Large intestine (tissue), 3 donors: ENCODE measurements at regions not wholly inside any gene's neighbourhood (a gene's known extent, or its start where the extent isn't known, plus 50 kb on each side); places are given as distances from the start of the nearest gene placed in this dataset.
A peak's percentile ranks its signal among the peaks of the same experiment; 100 is the strongest.

ENCODE experiments used
- DNase-seq, 2 donors: peaks; one replicate each; pipeline versions ENCODE4 v3.0.0 to v3.0.0-alpha.2; 2013
- H3K27ac ChIP-seq: one replicate; pipeline ENCODE4 v1.5.1; 2013; ENCODE audit warnings: low read length
- H3K27me3 ChIP-seq: 2 replicates; pipeline ENCODE4 v1.6.1; 2013; ENCODE audit warnings: low read length; ENCODE audit not compliant: control insufficient read depth, insufficient read depth
- H3K36me3 ChIP-seq: 2 replicates; pipeline ENCODE4 v1.6.1; 2013; ENCODE audit warnings: low read length; ENCODE audit not compliant: control insufficient read depth, insufficient read depth
- H3K4me1 ChIP-seq: one replicate; pipeline ENCODE4 v1.6.1; 2013; ENCODE audit warnings: low read length; ENCODE audit not compliant: control insufficient read depth, insufficient read depth
- H3K4me3 ChIP-seq: one replicate; pipeline ENCODE4 v1.5.1; 2013; ENCODE audit warnings: low read length
- H3K9me3 ChIP-seq: one replicate; pipeline ENCODE4 v1.6.1; 2013; ENCODE audit warnings: mild to moderate bottlenecking, low read depth, low read length, moderate library complexity; ENCODE audit not compliant: control insufficient read depth
- WGBS: methylation state at CpG from one replicate; pipeline ENCODE4 v1.1.5; 2013; ENCODE audit warnings: low lambda C conversion rate; ENCODE audit not compliant: insufficient coverage; 5-methylcytosine and 5-hydroxymethylcytosine counted together

- Histone ChIP-seq H3K4me1 (peaks cover 3% of the 10 kb centered on the region), H3K9me3 (peaks cover 8% of the 10 kb centered on the region), H3K27ac (no peak overlapping the region), H3K4me3 (no peak overlapping the region), H3K27me3 (no peaks in the 10 kb centered on the region), H3K36me3 (no peaks in the 10 kb centered on the region)
- no peak for DNase-seq
- no CpG with 5 or more reads among the region's 1 CpG for WGBS
Observed at GRCh38 chr15:39317225-39317624, 263.7 kb upstream of the THBS1 start.

DNA sequence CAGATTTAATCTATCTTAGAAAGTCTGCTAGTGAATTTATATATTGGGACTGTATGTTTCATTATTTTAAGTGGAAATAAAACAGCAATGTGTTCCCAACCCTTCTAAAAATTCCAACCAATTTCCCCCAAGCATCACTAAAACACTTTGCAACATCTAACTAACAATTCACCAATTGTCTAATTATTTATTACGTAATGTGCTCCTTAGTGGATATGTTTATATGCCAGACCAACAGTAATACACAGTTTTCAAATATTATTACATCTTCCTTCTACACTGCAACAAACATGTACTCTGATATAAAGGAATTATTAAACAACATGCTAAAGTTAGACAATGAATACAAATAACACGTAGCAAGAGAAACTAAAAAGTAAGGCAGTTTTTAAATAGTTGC is 262.6 kb upstream of the THBS1 start:
- H3K27ac ChIP-seq = no peak overlapping the region
- no peak overlapping the region for H3K4me3 ChIP-seq
- no peak for DNase-seq
- peaks cover 3% of the 10 kb centered on the region for H3K4me1 ChIP-seq
- 100% methylated on average over 1 of the region's 2 CpGs for WGBS
- H3K9me3 ChIP-seq = peaks cover 8% of the 10 kb centered on the region
- H3K36me3 ChIP-seq = no peaks in the 10 kb centered on the region
- no peaks in the 10 kb centered on the region for H3K27me3 ChIP-seq

DNA sequence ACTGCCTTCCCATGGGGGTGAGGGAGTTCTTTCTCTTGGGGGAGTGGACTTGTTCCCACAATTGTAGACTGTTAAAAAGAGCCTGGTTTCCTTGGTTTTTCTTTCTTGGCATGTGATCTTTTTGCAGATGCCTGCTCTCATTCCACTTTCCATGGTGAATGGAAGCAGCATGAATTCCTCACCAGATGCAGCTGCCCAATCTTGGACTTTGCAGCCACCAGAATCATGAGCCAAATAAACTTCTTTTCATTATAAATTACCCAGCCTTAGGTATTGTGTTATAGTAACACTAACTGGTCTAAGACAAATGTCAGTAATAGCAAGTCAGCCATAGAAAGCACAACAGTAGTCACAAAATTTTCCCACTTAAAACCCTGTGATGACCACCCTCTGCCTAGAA is 260.5 kb upstream of the THBS1 start:
- no peaks in the 10 kb centered on the region for H3K27me3 ChIP-seq
- DNase-seq = no peak
- H3K9me3 ChIP-seq = peaks cover 8% of the 10 kb centered on the region
- no peaks in the 10 kb centered on the region for H3K4me1 ChIP-seq
- H3K36me3 ChIP-seq = no peaks in the 10 kb centered on the region
- no peak overlapping the region for H3K4me3 ChIP-seq
- H3K27ac ChIP-seq = no peak overlapping the region

DNA sequence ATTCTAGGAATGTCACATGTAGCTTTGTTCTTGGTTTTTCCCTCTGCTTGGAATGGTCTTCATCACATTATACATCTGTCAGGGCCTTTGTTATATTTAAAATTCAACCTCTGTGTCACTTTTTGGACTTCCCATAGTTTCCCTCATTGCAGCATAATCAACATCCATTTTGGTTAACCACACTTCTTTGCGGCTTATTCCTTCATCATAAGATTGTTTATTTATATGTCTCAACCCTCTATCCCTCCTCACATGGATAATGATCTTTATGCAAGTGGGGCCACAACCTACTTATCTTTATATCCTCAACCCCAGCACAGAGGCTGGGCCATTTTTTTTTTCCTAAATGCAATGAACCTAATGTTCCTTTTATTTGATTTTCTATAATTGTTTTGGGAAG is 260.0 kb upstream of the THBS1 start:
- Histone ChIP-seq H3K27me3 (no peaks in the 10 kb centered on the region), H3K36me3 (no peaks in the 10 kb centered on the region), H3K4me1 (no peaks in the 10 kb centered on the region), H3K4me3 (no peak overlapping the region), H3K27ac (no peak overlapping the region), H3K9me3 (peaks cover 8% of the 10 kb centered on the region)
- no peak for DNase-seq
- WGBS = 100% methylated on average over 1 of the region's 1 CpG

DNA sequence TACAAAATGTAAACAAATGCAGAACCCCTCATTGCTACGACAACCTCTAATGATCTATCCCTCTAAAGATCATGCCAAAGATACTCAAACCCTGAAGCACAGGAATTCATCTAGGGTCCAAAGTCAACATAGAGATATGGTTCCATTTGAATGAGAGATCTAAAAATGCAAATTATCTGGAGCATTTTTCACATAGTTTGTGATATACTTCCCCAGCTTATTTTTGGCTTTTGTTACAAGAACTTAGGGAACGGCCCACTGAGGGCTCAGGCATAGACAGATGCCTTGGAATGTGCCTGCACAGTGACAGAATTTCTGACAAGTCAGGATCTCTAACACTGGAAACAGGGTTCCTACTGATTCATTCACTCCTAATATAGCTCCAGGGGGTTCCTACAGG is 258.9 kb upstream of the THBS1 start:
- H3K36me3 ChIP-seq = no peaks in the 10 kb centered on the region
- H3K4me1 ChIP-seq = no peaks in the 10 kb centered on the region
- no peaks in the 10 kb centered on the region for H3K27me3 ChIP-seq
- DNase-seq = no peak
- H3K9me3 ChIP-seq = peaks cover 8% of the 10 kb centered on the region
- WGBS = no CpG with 5 or more reads among the region's 2 CpGs
- H3K4me3 ChIP-seq = no peak overlapping the region
- no peak overlapping the region for H3K27ac ChIP-seq

DNA sequence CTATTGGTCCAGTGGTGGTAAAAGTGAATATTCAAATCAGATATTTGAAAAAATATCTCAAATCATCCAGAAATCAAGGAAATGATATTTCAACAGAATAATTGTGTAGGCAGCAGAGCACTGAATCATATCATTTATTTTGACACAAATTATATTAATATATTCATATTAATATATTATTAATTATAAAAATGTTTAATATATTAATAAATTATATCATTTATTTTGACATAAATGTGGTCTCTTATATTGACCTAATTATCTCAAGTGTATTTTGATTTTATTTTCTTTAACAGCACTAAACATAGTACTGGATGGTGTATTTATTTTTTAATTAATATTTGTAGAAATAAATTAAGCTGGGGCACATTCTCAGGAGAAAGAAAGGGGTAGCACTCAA is 257.7 kb upstream of the THBS1 start:
- H3K9me3 ChIP-seq = peaks cover 8% of the 10 kb centered on the region
- H3K27ac ChIP-seq = no peak overlapping the region
- no peaks in the 10 kb centered on the region for H3K4me1 ChIP-seq
- DNase-seq = no peak
- H3K27me3 ChIP-seq = no peaks in the 10 kb centered on the region
- no peaks in the 10 kb centered on the region for H3K36me3 ChIP-seq
- no peak overlapping the region for H3K4me3 ChIP-seq

GRCh38 chr15:39323706-39324105 is 257.2 kb upstream of the THBS1 start:
- Histone ChIP-seq H3K27ac (no peak overlapping the region), H3K4me1 (no peaks in the 10 kb centered on the region), H3K4me3 (no peak overlapping the region), H3K9me3 (peaks cover 8% of the 10 kb centered on the region), H3K36me3 (no peaks in the 10 kb centered on the region), H3K27me3 (no peaks in the 10 kb centered on the region)
- 90% methylated on average over 2 of the region's 3 CpGs for WGBS
- DNase-seq = no peak

DNA sequence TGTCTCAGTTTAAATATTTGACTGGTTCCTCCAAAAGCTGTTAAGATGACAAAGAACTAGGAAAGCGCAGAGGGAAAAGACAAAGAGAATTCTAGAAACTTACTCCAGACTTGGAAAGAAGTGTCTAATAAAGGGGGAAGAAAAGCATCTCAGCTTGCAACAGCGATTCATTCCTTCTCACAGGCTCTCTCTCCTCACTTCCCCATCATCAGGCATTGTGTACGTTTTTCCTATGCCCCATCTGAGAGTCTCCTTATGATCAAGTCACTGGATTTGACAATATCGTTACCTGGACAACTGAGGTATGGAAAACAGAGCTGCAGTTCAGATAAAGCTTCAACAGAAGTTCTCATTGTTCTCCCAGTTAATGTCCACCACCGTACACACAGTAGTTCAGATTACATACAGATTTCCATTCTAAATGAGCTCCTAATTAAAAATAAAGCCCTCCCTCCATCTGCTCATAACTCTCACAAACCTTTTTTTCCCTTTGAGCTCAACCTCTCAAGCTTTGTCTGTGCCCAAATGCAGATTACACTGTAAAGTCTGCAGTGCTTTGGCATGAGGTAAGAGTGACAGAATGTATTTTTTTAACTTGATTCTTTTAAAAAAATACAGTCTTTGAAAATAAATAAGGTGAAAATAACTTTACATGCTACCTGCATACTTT is 254.4 kb upstream of the THBS1 start:
- Histone ChIP-seq H3K27me3 (no peaks in the 10 kb centered on the region), H3K9me3 (no peaks in the 10 kb centered on the region), H3K36me3 (no peaks in the 10 kb centered on the region), H3K4me1 (no peaks in the 10 kb centered on the region), H3K27ac (no peak overlapping the region), H3K4me3 (no peak overlapping the region)
- WGBS = 25% methylated on average over 3 of the region's 5 CpGs
- peak in 1 of 2 donors; percentile 15 for DNase-seq

DNA sequence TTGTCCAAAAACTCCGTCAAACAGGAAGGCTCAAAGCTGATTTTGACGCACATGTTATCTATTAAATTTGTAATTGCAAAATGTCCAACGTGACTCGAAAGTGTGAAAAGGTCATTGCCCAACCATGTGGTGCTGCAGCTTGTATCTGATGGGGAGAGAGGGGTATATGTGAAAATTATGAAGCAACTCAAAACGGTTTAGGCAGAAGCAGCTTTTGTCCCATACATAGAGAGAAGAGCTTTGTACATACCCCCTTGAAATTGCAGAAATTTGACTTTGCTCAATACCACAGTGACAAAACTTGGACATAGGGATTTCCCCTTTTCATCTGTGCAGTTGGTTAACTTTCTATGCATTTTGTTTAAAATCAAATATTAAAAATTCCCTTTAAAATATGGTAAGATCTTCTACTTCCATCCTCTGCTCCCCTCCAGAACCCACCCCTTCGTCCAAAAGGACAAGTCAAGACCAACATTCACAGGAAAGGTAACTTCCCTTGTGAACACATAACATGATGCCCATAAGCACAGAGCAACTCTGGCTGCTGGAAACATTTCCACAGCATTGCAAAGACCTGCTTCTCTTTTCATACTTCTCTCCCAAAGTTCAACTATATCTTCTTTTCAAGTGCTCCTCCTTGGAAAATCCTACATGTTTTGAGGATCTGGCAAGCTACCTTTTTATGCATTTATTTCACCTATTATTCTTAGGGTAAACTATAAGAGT is 253.7 kb upstream of the THBS1 start:
- no peaks in the 10 kb centered on the region for H3K4me1 ChIP-seq
- H3K27ac ChIP-seq = no peak overlapping the region
- WGBS = 87% methylated on average over 3 of the region's 6 CpGs
- H3K4me3 ChIP-seq = no peak overlapping the region
- no peaks in the 10 kb centered on the region for H3K27me3 ChIP-seq
- no peaks in the 10 kb centered on the region for H3K36me3 ChIP-seq
- no peaks in the 10 kb centered on the region for H3K9me3 ChIP-seq
- DNase-seq = no peak

DNA sequence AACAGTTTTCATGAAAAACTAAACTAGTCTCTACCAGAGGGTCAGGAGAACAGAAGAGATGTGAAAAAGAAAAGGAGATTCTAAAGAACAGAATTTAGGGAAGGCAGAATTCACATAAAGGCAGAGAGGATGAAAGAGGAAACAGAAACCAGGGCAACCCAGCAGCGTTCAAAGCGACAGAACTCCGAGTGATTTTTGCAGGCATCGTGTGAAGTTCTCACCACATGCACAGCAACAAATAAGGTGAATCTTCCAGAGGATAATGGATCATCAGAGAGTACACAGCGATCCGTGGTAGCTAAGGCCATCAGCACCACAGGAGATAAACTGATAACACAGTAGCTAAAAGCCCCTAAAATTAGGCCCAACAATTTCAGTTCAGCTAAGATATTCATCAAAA is 250.8 kb upstream of the THBS1 start:
- DNase-seq = no peak
- H3K9me3 ChIP-seq = no peaks in the 10 kb centered on the region
- H3K4me3 ChIP-seq = no peak overlapping the region
- WGBS = no CpG with 5 or more reads among the region's 6 CpGs
- no peaks in the 10 kb centered on the region for H3K27me3 ChIP-seq
- no peak overlapping the region for H3K27ac ChIP-seq
- no peaks in the 10 kb centered on the region for H3K36me3 ChIP-seq
- H3K4me1 ChIP-seq = no peaks in the 10 kb centered on the region

DNA sequence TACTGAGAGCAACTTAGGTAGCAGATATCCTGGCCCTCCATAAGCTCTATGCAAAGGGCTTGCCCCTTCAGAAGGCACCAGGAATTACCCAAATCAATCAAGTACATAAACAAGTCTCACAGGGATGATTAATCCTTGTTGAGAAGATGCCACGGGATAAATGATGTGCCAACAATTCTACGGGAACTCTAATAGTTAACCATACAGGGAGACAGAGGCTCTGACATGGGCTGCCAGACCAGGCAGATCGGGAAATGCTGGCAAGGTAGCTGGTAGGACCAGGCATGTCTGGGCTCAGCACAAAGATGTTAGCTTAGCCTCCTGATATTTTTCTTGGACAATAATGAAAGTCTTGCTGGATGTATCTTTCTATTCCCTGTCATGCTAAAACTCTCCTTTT is 249.3 kb upstream of the THBS1 start:
- Histone ChIP-seq H3K27me3 (no peaks in the 10 kb centered on the region), H3K9me3 (no peaks in the 10 kb centered on the region), H3K4me1 (no peaks in the 10 kb centered on the region), H3K4me3 (no peak overlapping the region), H3K36me3 (no peaks in the 10 kb centered on the region), H3K27ac (no peak overlapping the region)
- no CpG with 5 or more reads among the region's 3 CpGs for WGBS
- DNase-seq = no peak
